Hepatocyte (in vitro differentiated cells): ENCODE measurements at regions not wholly inside any gene's neighbourhood (a gene's known extent, or its start where the extent isn't known, plus 50 kb on each side); places are given as distances from the start of the nearest gene placed in this dataset.

Source experiments
- DNase-seq: peaks from one replicate; pipeline ENCODE4 v3.0.0-alpha.2; 2016; ENCODE audit warnings: low spot score
- H2AFZ ChIP-seq: fragments of 200-600 bp; sonication (generic); 2 replicates; pipeline ENCODE4 v1.6.0; 2016; ENCODE audit warnings: antibody characterized with exemption, mild to moderate bottlenecking
- H3K27ac ChIP-seq: fragments of 200-600 bp; sonication (generic); 2 replicates; pipeline ENCODE4 v1.5.1; 2016; ENCODE audit warnings: mild to moderate bottlenecking
- H3K27me3 ChIP-seq: fragments of 200-600 bp; sonication (generic); 2 replicates; pipeline ENCODE4 v1.6.1; 2016
- H3K36me3 ChIP-seq: fragments of 200-600 bp; sonication (generic); replicated peaks from 2 replicates; pipeline ENCODE4 v1.5.1; 2016; ENCODE audit warnings: low read depth; ENCODE audit not compliant: insufficient read depth
- H3K4me1 ChIP-seq: fragments of 200-600 bp; sonication (generic); 2 replicates; pipeline ENCODE4 v1.5.1; 2016; ENCODE audit warnings: mild to moderate bottlenecking, moderate library complexity; ENCODE audit not compliant: insufficient read depth
- H3K4me2 ChIP-seq: fragments of 200-600 bp; sonication (generic); 2 replicates; pipeline ENCODE4 v1.6.0; 2016
- H3K4me3 ChIP-seq: fragments of 200-600 bp; sonication (generic); 2 replicates; pipeline ENCODE4 v1.5.1; 2016; ENCODE audit warnings: mild to moderate bottlenecking
- H3K79me2 ChIP-seq: fragments of 200-600 bp; sonication (generic); 2 replicates; pipeline ENCODE4 v1.6.0; 2017; ENCODE audit warnings: mild to moderate bottlenecking
- H3K9me2 ChIP-seq: fragments of 200-600 bp; sonication (generic); replicated peaks from 2 replicates; pipeline ENCODE4 v1.6.0; 2017; ENCODE audit warnings: mild to moderate bottlenecking; ENCODE audit not compliant: insufficient read depth
- H3K9me3 ChIP-seq: fragments of 200-600 bp; sonication (generic); 2 replicates; pipeline ENCODE4 v1.5.1; 2016; ENCODE audit warnings: low read depth, mild to moderate bottlenecking
- H4K20me1 ChIP-seq: fragments of 200-600 bp; sonication (generic); 2 replicates; pipeline ENCODE4 v1.6.0; 2016; ENCODE audit warnings: mild to moderate bottlenecking; ENCODE audit not compliant: insufficient read depth, poor library complexity, severe bottlenecking
- CTCF ChIP-seq: fragments of 200-600 bp; sonication (generic); IDR thresholded peaks from 2 replicates; pipeline ENCODE4 v1.5.1; 2016; ENCODE audit warnings: antibody characterized with exemption, mild to moderate bottlenecking; ENCODE audit not compliant: poor library complexity
- EZH2 ChIP-seq: fragments of 200-600 bp; sonication (generic); IDR thresholded peaks from 2 replicates; pipeline ENCODE4 v1.6.1; 2016; ENCODE audit warnings: antibody characterized with exemption, mild to moderate bottlenecking, borderline replicate concordance
- EZH2phosphoT487 ChIP-seq: fragments of 200-600 bp; sonication (generic); IDR thresholded peaks from one replicate; pipeline ENCODE4 v1.6.1; 2018; ENCODE audit warnings: antibody characterized with exemption, mild to moderate bottlenecking, low read depth, moderate library complexity; ENCODE audit not compliant: unreplicated experiment, severe bottlenecking
- WGBS: methylation state at CpG from one replicate; pipeline ENCODE4 v1.1.6; 2016; ENCODE audit warnings: low lambda C conversion rate; ENCODE audit errors: missing lambda C conversion rate; 5-methylcytosine and 5-hydroxymethylcytosine counted together

GRCh38 chr12:23204933-23205778, 580.2 kb downstream of the ETNK1 start:
- H3K79me2 ChIP-seq: no peaks in the 10 kb centered on the region
- TF ChIP-seq CTCF: peak; percentile 89
- no peak for TF ChIP-seq EZH2phosphoT487
- no peaks in the 10 kb centered on the region for H4K20me1 ChIP-seq
- DNase-seq: peak; percentile 63
- H3K4me1 ChIP-seq: no peaks in the 10 kb centered on the region
- H3K27me3 ChIP-seq: no peaks in the 10 kb centered on the region
- H3K27ac ChIP-seq: no peak overlapping the region
- no peaks in the 10 kb centered on the region for H3K36me3 ChIP-seq
- 17% methylated on average over 3 of the region's 3 CpGs for WGBS
- H3K4me2 ChIP-seq: no peak overlapping the region
- no peak overlapping the region for H3K4me3 ChIP-seq
- no peaks in the 10 kb centered on the region for H3K9me3 ChIP-seq
- no peaks in the 10 kb centered on the region for H3K9me2 ChIP-seq
- no peak overlapping the region for H2AFZ ChIP-seq

GRCh38 chr12:23209793-23210192, 584.8 kb downstream of the ETNK1 start:
- H3K27ac ChIP-seq: no peak overlapping the region
- WGBS: 95% methylated on average over 2 of the region's 2 CpGs
- TF ChIP-seq EZH2phosphoT487: no peak
- no peak for TF ChIP-seq CTCF
- no peak for TF ChIP-seq EZH2
- no peak overlapping the region for H2AFZ ChIP-seq
- DNase-seq: no peak
- H3K4me1 ChIP-seq: no peaks in the 10 kb centered on the region
- H3K4me3 ChIP-seq: no peak overlapping the region
- no peaks in the 10 kb centered on the region for H3K9me2 ChIP-seq
- no peaks in the 10 kb centered on the region for H3K36me3 ChIP-seq
- no peaks in the 10 kb centered on the region for H3K27me3 ChIP-seq
- no peaks in the 10 kb centered on the region for H3K9me3 ChIP-seq
- no peak overlapping the region for H3K4me2 ChIP-seq
- no peaks in the 10 kb centered on the region for H3K79me2 ChIP-seq
- no peaks in the 10 kb centered on the region for H4K20me1 ChIP-seq

GRCh38 chr12:23210573-23210972, 585.6 kb downstream of the ETNK1 start:
- Histone ChIP-seq H4K20me1 (no peaks in the 10 kb centered on the region), H3K9me3 (no peaks in the 10 kb centered on the region), H3K9me2 (no peaks in the 10 kb centered on the region), H3K4me2 (no peak overlapping the region), H3K79me2 (no peaks in the 10 kb centered on the region), H3K36me3 (no peaks in the 10 kb centered on the region), H3K4me3 (no peak overlapping the region), H3K27me3 (no peaks in the 10 kb centered on the region), H2AFZ (no peak overlapping the region), H3K4me1 (no peaks in the 10 kb centered on the region), H3K27ac (no peak overlapping the region)
- no peak for DNase-seq
- WGBS: 97% methylated on average over 4 of the region's 4 CpGs
- no peak for TF ChIP-seq EZH2
- no peak for TF ChIP-seq CTCF
- no peak for TF ChIP-seq EZH2phosphoT487
